ENCODE measurements at regions not wholly inside any gene's neighbourhood (a gene's known extent, or its start where the extent isn't known, plus 50 kb on each side); places are given as distances from the start of the nearest gene placed in this dataset.
"Not testable (repeated sequence)": the region's sequence is repeated elsewhere in the genome, so short reads cannot be mapped to it uniquely, and the experiment has no call there.

GRCh38 chr16:14002416-14002990, 68.6 kb upstream of the MRTFB start:
- no peak for DNase-seq

GRCh38 chr16:14003074-14003570, 68.0 kb upstream of the MRTFB start:
- peak; percentile 82 for DNase-seq

- no peak for DNase-seq
Measured at GRCh38 chr16:14004031-14004728, 66.9 kb upstream of the MRTFB start.

GRCh38 chr16:14004729-14005315, 66.3 kb upstream of the MRTFB start:
- no peak for DNase-seq

- DNase-seq, result no peak
Measured at GRCh38 chr16:14005335-14005734, 65.8 kb upstream of the MRTFB start.

- no peak for DNase-seq
Measured at GRCh38 chr16:14007450-14007849, 63.7 kb upstream of the MRTFB start.

- DNase-seq, result no peak
Measured at GRCh38 chr16:14011001-14011400, 60.1 kb upstream of the MRTFB start.

- no peak for DNase-seq
Measured at GRCh38 chr16:14011846-14012245, 59.3 kb upstream of the MRTFB start.

- DNase-seq, result no peak
Measured at GRCh38 chr16:14013145-14013570, 58.0 kb upstream of the MRTFB start.

GRCh38 chr16:14013571-14014283, 57.4 kb upstream of the MRTFB start:
- peak; percentile 65 for DNase-seq

GRCh38 chr16:14014284-14014625, 56.9 kb upstream of the MRTFB start:
- DNase-seq, result no peak

GRCh38 chr16:14015033-14015432, 56.1 kb upstream of the MRTFB start:
- no peak for DNase-seq

- no peak for DNase-seq
Measured at GRCh38 chr16:14015461-14015860, 55.7 kb upstream of the MRTFB start.

GRCh38 chr16:14015948-14016347, 55.2 kb upstream of the MRTFB start:
- DNase-seq, result no peak

- DNase-seq, result not testable (repeated sequence)
Measured at GRCh38 chr16:14016362-14016761, 54.8 kb upstream of the MRTFB start.

- no peak for DNase-seq
Measured at GRCh38 chr16:14017886-14018285, 53.2 kb upstream of the MRTFB start.

GRCh38 chr16:14018851-14019250, 52.3 kb upstream of the MRTFB start:
- no peak for DNase-seq

GRCh38 chr16:14020141-14020540, 51.0 kb upstream of the MRTFB start:
- no peak for DNase-seq
